ENCODE measurements at regions not wholly inside any gene's neighbourhood (a gene's known extent, or its start where the extent isn't known, plus 50 kb on each side); places are given as distances from the start of the nearest gene placed in this dataset.

DNA sequence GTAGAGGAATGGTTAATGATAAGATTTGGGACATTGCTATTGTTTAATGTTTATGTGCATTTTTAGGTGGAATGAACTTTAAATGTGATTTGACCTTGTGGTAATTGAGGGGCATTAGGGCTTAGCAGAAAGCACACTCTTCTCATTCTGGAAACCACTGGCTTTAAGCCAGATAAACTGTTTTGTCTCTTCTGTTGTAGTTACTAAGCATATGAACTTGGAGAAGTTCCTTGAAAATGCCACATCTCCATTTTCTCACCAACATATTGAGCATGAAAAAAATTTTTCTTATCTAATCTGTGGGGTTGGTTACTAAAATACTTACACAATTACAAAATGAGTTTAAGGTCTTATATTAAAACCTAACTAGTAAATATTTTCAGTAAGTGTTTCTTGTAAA, 70.8 kb upstream of the FSHR start:
- no peak overlapping the region for H3K4me3 ChIP-seq (ENCODE audit: low read depth, low read length)
- H3K9me3 ChIP-seq (ENCODE audit: control insufficient read depth, insufficient read depth, low read length) = no peaks in the 10 kb centered on the region
- H3K27ac ChIP-seq (ENCODE audit: low read depth, low read length) = no peak overlapping the region
- POLR2A ChIA-PET = no interaction called here
- TF ChIP-seq, protein P1, sequence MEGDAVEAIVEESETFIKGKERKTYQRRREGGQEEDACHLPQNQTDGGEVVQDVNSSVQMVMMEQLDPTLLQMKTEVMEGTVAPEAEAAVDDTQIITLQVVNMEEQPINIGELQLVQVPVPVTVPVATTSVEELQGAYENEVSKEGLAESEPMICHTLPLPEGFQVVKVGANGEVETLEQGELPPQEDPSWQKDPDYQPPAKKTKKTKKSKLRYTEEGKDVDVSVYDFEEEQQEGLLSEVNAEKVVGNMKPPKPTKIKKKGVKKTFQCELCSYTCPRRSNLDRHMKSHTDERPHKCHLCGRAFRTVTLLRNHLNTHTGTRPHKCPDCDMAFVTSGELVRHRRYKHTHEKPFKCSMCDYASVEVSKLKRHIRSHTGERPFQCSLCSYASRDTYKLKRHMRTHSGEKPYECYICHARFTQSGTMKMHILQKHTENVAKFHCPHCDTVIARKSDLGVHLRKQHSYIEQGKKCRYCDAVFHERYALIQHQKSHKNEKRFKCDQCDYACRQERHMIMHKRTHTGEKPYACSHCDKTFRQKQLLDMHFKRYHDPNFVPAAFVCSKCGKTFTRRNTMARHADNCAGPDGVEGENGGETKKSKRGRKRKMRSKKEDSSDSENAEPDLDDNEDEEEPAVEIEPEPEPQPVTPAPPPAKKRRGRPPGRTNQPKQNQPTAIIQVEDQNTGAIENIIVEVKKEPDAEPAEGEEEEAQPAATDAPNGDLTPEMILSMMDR (IDR thresholded peaks at IDR 0.05; ENCODE audit: low read depth, low read length) = no peak
- DNase-seq (ENCODE audit: low read depth, low spot score) = no peak
- CTCF ChIA-PET = no interaction called here
- H3K27me3 ChIP-seq (ENCODE audit: control insufficient read depth, insufficient read depth, low read length) = no peaks in the 10 kb centered on the region

DNA sequence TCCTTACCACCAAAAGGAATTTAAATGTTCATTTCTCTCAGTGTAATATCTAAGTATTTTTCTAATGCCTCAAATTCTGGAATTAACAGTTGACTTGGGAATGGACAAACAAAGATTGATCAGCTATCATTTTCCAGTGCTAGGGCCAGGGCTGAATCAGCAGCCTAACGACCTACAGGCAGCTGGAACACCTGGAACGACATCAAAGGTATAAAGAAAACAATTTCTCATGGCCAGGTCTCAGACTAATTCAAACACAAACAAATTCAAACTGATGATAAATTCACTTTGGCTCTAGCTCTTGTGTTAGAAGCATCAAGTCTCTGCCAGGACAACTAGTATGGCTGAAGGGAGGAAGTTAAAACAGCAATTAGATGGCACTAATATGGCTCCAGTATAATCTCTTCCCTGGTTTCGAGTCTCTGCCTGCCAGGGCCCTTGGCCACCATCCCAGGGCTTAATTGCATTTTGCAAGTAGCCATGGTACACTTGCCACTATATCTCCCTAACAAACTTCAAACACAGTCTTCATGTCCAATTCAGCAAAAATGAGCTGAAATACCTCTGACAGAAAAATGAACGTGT, 70.2 kb upstream of the FSHR start:
- Histone ChIP-seq H3K9me3 (ENCODE audit: control insufficient read depth, insufficient read depth, low read length) (no peaks in the 10 kb centered on the region), H3K27ac (ENCODE audit: low read depth, low read length) (no peak overlapping the region), H3K27me3 (ENCODE audit: control insufficient read depth, insufficient read depth, low read length) (no peaks in the 10 kb centered on the region), H3K4me3 (ENCODE audit: low read depth, low read length) (no peak overlapping the region)
- TF ChIP-seq, protein P1 (IDR thresholded peaks at IDR 0.05; ENCODE audit: low read depth, low read length) = no peak
- ChIA-PET POLR2A (no interaction called here), CTCF (no interaction called here)
- DNase-seq (ENCODE audit: low read depth, low spot score) = no peak

DNA sequence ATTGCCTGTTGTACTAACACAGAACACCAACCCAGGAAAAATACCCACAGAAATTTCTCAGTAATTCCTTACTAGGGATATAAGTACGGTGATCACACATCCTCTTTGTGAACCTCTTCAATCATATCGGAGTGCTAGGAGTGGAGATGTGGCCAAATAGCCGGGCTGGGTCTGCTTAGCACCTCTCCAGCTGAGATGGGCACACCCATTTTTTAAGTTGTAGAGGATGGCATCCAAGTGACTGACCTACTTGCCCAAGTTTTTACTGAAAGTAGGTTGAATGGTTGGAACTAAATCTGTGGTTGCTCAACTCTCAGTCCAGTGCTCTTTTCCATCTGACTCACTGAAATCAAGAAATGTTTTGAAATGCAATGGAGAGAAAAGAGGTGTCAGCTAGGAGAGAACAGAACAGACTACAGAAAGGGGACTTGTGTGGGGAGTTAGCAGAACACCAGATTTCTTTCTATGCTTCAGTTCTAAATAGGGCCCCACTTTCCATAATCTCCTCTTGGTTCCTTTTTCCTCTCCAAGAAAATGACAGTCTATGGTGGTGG, 68.7 kb upstream of the FSHR start:
- TF ChIP-seq, protein P1 (IDR thresholded peaks at IDR 0.05; ENCODE audit: low read depth, low read length) = no peak
- Histone ChIP-seq H3K27me3 (ENCODE audit: control insufficient read depth, insufficient read depth, low read length) (no peaks in the 10 kb centered on the region), H3K4me3 (ENCODE audit: low read depth, low read length) (no peak overlapping the region), H3K27ac (ENCODE audit: low read depth, low read length) (no peak overlapping the region), H3K9me3 (ENCODE audit: control insufficient read depth, insufficient read depth, low read length) (no peaks in the 10 kb centered on the region)
- no peak for DNase-seq (ENCODE audit: low read depth, low spot score)
- ChIA-PET CTCF (no interaction called here), POLR2A (no interaction called here)

DNA sequence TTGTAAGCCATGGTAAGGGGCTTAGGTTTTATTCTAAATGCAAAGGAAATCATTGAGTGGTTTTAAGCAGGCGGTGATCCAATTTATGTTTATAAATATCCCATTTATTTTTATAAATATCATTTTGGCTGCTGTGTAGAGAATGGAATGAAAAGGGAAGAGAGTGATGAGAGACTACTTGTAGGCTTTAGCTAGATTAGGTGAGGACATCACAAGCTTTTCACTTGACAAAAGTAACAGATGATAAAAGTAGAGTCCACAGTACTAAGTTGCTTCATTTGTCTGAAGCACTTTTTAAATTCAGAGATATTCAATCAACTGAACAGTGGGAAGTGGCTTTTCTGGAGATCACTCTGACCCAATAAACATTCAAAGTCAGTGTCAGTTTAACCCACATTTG, 65.4 kb upstream of the FSHR start:
- Histone ChIP-seq H3K9me3 (ENCODE audit: control insufficient read depth, insufficient read depth, low read length) (no peaks in the 10 kb centered on the region), H3K4me3 (ENCODE audit: low read depth, low read length) (no peak overlapping the region), H3K27ac (ENCODE audit: low read depth, low read length) (no peak overlapping the region), H3K27me3 (ENCODE audit: control insufficient read depth, insufficient read depth, low read length) (no peaks in the 10 kb centered on the region)
- POLR2A ChIA-PET = no interaction called here
- CTCF ChIA-PET = no interaction called here
- TF ChIP-seq, protein P1 (IDR thresholded peaks at IDR 0.05; ENCODE audit: low read depth, low read length) = no peak
- DNase-seq (ENCODE audit: low read depth, low spot score) = no peak

DNA sequence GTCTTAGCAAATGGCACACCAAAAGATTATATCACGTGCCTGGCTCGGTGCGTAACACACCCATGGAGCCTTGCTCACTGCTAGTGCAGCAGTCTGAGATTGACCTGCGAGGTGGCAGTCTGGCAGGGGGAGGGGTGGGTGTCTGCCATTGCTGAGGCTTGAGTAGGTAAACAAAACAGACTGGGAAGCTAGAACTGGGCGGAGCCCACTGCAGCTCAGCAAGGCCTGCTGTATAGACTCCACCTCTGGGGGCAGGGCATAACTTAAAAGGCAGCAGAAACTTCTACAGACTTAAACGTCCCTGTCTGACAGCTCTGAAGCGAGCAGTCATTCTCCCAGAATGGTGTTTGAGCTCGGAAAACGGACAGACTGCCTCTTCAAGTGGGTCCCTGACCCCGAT, 55.9 kb upstream of the FSHR start:
- H3K27ac ChIP-seq (ENCODE audit: low read depth, low read length) = no peak overlapping the region
- H3K27me3 ChIP-seq (ENCODE audit: control insufficient read depth, insufficient read depth, low read length) = no peaks in the 10 kb centered on the region
- POLR2A ChIA-PET = no interaction called here
- no peak for DNase-seq (ENCODE audit: low read depth, low spot score)
- CTCF ChIA-PET = no interaction called here
- no peak overlapping the region for H3K4me3 ChIP-seq (ENCODE audit: low read depth, low read length)
- TF ChIP-seq, protein P1 (IDR thresholded peaks at IDR 0.05; ENCODE audit: low read depth, low read length) = no peak
- H3K9me3 ChIP-seq (ENCODE audit: control insufficient read depth, insufficient read depth, low read length) = peaks cover 5% of the 10 kb centered on the region

All from AG04450 (cell line).